Breast epithelium (tissue), 4 donors: ENCODE measurements at regions not wholly inside any gene's neighbourhood (a gene's known extent, or its start where the extent isn't known, plus 50 kb on each side); places are given as distances from the start of the nearest gene placed in this dataset.

Experiments used
- DNase-seq, 2 donors: peaks; one replicate each; pipeline ENCODE4 v3.0.0-alpha.2; 2019; ENCODE audit warnings: low spot score in 2 of 2
- H3K27ac ChIP-seq, 2 donors: fragments of 200-600 bp; sonication (generic) in 1 of 2; one replicate each; pipeline ENCODE4 v1.5.1; 2016 to 2019; ENCODE audit warnings: mild to moderate bottlenecking in 1 of 2
- H3K27me3 ChIP-seq, 2 donors: fragments of 200-600 bp; sonication (generic) in 1 of 2; one replicate each; pipeline versions ENCODE4 v1.5.1 to v1.6.0; 2017 to 2019; ENCODE audit warnings: control low read depth in 1 of 2, mild to moderate bottlenecking in 1 of 2
- H3K36me3 ChIP-seq: fragments of 200-600 bp; one replicate; pipeline ENCODE4 v1.5.1; 2019
- H3K4me1 ChIP-seq, 2 donors: fragments of 200-600 bp; sonication (generic); one replicate each; pipeline ENCODE4 v1.5.1; 2016 to 2019; ENCODE audit warnings: control low read depth in 1 of 2
- H3K4me3 ChIP-seq, 3 donors: fragments of 200-600 bp; sonication (generic); 1 replicate in 2 of 3; 2 replicates in 1 of 3; pipeline ENCODE4 v1.5.1; 2016 to 2019; ENCODE audit warnings: mild to moderate bottlenecking in 3 of 3, moderate library complexity in 2 of 3
- H3K9me3 ChIP-seq, 2 donors: fragments of 200-600 bp; sonication (generic) in 1 of 2; one replicate each; pipeline ENCODE4 v1.5.1; 2016 to 2019; ENCODE audit warnings: control low read depth in 1 of 2
- POLR2A ChIP-seq: fragments of 450-650 bp; IDR thresholded peaks from one replicate; pipeline ENCODE4 v1.6.1; 2016; ENCODE audit warnings: antibody characterized with exemption, mild to moderate bottlenecking, moderate library complexity
- POLR2AphosphoS5 ChIP-seq, 3 donors: sonication (generic); formaldehyde crosslinking; IDR thresholded peaks; one replicate each; pipeline ENCODE4 v1.6.1; 2017; ENCODE audit warnings: antibody characterized with exemption in 3 of 3
- intact Hi-C: fragments of 100-400 bp; cut with DNase I; formaldehyde crosslinking; loops from one replicate; pipeline ENCODE4 v1.15.1; 2023; ENCODE audit warnings: low total_unique reads
- TF ChIP-seq, protein P1 (sequence below), 3 donors: fragments of 450-650 bp; IDR thresholded peaks; one replicate each; pipeline ENCODE4 v1.5.1; 2016 to 2017; ENCODE audit warnings: antibody characterized with exemption in 3 of 3, mild to moderate bottlenecking in 3 of 3, moderate library complexity in 3 of 3

DNA sequence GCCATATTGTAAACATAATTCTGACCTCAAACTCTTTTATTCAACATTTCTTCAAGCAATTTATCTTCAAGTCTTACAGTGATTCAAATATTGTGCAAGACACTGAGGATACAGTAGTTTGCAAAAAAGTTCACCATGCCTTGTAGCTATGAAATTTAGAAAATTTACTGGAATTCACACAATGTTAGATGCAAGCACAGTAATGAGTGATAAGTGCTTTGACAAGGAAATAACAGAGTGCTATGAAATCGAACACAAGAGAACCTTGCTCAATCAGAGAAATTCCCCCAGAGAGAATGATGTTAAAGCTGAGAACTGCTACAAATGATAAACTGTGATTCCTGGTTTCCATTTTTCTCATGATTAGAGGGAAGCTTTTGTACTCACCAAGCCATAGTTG lies 952.9 kb downstream of the FAT4 start:
- TF ChIP-seq POLR2A (no peak), POLR2AphosphoS5 (IDR thresholded peaks at IDR 0.05) (no peak)
- TF ChIP-seq, protein P1, sequence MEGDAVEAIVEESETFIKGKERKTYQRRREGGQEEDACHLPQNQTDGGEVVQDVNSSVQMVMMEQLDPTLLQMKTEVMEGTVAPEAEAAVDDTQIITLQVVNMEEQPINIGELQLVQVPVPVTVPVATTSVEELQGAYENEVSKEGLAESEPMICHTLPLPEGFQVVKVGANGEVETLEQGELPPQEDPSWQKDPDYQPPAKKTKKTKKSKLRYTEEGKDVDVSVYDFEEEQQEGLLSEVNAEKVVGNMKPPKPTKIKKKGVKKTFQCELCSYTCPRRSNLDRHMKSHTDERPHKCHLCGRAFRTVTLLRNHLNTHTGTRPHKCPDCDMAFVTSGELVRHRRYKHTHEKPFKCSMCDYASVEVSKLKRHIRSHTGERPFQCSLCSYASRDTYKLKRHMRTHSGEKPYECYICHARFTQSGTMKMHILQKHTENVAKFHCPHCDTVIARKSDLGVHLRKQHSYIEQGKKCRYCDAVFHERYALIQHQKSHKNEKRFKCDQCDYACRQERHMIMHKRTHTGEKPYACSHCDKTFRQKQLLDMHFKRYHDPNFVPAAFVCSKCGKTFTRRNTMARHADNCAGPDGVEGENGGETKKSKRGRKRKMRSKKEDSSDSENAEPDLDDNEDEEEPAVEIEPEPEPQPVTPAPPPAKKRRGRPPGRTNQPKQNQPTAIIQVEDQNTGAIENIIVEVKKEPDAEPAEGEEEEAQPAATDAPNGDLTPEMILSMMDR (IDR thresholded peaks at IDR 0.05) = no peak
- no peak for DNase-seq
- intact Hi-C loops = loop anchor here (5.0 kb wide), 1 partner anchor 1315 kb away; no protein-coding TSS in a partner anchor
- Histone ChIP-seq H3K9me3 (no peaks in the 10 kb centered on the region), H3K4me3 (no peak overlapping the region), H3K4me1 (no peaks in the 10 kb centered on the region), H3K27me3 (no peaks in the 10 kb centered on the region), H3K27ac (no peak overlapping the region), H3K36me3 (no peaks in the 10 kb centered on the region)

DNA sequence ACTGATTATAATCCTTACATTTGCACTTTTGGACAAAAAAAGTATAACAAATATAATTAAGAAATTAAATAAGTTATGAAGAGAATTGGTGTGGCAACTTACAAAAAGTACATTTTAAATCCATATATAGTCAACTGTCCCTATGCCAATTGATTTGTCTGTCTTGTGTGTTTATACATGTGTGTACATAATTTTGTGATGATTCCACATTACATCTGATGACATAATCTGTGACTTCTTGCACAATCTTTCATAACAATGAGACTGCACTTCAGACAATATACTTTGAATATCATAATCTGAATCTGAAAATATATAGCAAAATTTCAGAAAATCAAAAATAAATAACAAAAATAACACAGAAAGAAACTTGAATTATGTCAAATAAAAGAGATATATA lies 953.4 kb downstream of the FAT4 start:
- Histone ChIP-seq H3K9me3 (no peaks in the 10 kb centered on the region), H3K4me3 (no peak overlapping the region), H3K36me3 (no peaks in the 10 kb centered on the region), H3K4me1 (no peaks in the 10 kb centered on the region), H3K27me3 (no peaks in the 10 kb centered on the region), H3K27ac (no peak overlapping the region)
- intact Hi-C loops = loop anchor here (5.0 kb wide), 1 partner anchor 1314 kb away; no protein-coding TSS in a partner anchor
- DNase-seq = no peak
- TF ChIP-seq, protein P1 (IDR thresholded peaks at IDR 0.05) = no peak

DNA sequence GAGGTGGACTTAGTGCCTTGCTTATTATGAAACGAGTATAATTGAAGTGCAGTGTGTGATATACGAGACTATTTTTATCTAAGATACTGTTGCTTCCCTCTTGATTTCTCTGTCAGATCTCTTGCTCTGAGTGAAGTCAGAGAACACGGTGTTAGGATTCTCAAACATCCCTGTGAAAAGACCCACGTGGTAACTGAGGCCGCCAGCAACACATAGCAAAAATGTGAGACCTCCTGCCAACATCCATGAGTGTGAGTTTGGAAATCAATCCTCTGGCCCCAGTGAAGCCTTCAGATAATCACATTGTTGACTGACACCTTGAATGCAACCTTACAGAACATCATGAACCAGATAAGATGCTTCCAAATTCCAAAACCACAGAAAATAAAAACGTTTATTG lies 954.4 kb downstream of the FAT4 start:
- TF ChIP-seq, protein P1 (IDR thresholded peaks at IDR 0.05) = no peak
- TF ChIP-seq POLR2AphosphoS5 (IDR thresholded peaks at IDR 0.05) (no peak), POLR2A (no peak)
- no peak overlapping the region for H3K4me3 ChIP-seq
- intact Hi-C loops = loop anchor here (5.0 kb wide), 1 partner anchor 1313 kb away; no protein-coding TSS in a partner anchor
- H3K27ac ChIP-seq = no peak overlapping the region
- no peaks in the 10 kb centered on the region for H3K9me3 ChIP-seq
- DNase-seq = no peak
- H3K4me1 ChIP-seq = no peaks in the 10 kb centered on the region
- no peaks in the 10 kb centered on the region for H3K27me3 ChIP-seq
- no peaks in the 10 kb centered on the region for H3K36me3 ChIP-seq

DNA sequence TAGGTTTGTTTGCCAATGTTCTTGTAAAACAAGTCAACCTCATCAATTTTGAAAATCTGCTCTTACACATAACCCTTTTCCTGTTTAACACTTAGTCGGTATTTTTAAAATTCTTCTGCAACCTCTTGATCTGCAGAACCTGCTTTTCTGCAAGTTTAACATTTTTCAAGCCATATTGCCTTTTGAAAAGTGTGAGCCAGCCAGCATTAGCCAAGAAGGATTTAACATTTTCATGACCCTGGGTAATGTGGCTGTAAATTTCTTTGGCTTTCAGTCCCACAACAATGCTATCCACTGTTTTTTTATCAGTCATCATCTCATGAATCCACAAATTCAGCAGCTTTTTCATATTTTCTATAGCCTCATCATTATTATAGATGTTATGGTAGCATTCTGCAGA lies 956.5 kb downstream of the FAT4 start:
- Histone ChIP-seq H3K4me3 (no peak overlapping the region), H3K27me3 (no peaks in the 10 kb centered on the region), H3K4me1 (no peaks in the 10 kb centered on the region), H3K27ac (no peak overlapping the region), H3K9me3 (no peaks in the 10 kb centered on the region), H3K36me3 (no peaks in the 10 kb centered on the region)
- TF ChIP-seq POLR2AphosphoS5 (IDR thresholded peaks at IDR 0.05) (no peak), POLR2A (no peak)
- TF ChIP-seq, protein P1 (IDR thresholded peaks at IDR 0.05) = no peak
- DNase-seq = no peak
- intact Hi-C loops = no loop called here

DNA sequence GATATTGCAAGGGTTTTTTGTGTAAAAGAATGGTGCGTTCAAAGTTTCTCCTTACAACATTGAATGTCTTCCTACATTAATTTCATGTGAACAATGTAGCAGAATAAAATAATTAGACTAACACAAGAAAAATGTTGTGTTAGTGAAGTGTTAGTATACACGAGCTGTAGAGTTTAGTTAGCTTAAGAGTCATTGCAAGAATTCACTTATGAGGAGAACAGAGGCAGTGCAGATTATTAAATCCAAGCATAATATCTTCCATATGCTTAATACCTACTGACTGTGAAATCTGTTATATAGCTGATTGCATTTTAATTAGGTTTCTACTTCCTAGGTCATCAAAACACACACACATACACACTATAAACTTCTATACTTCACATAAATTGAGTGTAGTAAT lies 959.0 kb downstream of the FAT4 start:
- TF ChIP-seq, protein P1 (IDR thresholded peaks at IDR 0.05) = no peak
- TF ChIP-seq POLR2AphosphoS5 (IDR thresholded peaks at IDR 0.05) = no peak
- TF ChIP-seq POLR2A = no peak
- DNase-seq = no peak
- intact Hi-C loops = no loop called here
- H3K4me1 ChIP-seq = no peaks in the 10 kb centered on the region
- no peak overlapping the region for H3K27ac ChIP-seq
- no peaks in the 10 kb centered on the region for H3K36me3 ChIP-seq
- H3K9me3 ChIP-seq = no peaks in the 10 kb centered on the region
- no peaks in the 10 kb centered on the region for H3K27me3 ChIP-seq
- no peak overlapping the region for H3K4me3 ChIP-seq
